HL-60 (cell line): ENCODE measurements at regions not wholly inside any gene's neighbourhood (a gene's known extent, or its start where the extent isn't known, plus 50 kb on each side); places are given as distances from the start of the nearest gene placed in this dataset.

ENCODE experiments used
- CTCF ChIP-seq: IDR thresholded peaks from one replicate; pipeline ENCODE4 v1.5.1; 2011; ENCODE audit warnings: low read length, control low read depth, inconsistent platforms; ENCODE audit not compliant: insufficient read depth
- REST ChIP-seq: IDR thresholded peaks from 2 replicates; pipeline ENCODE4 v1.6.1; 2012; ENCODE audit warnings: low read depth; ENCODE audit not compliant: insufficient replicate concordance

- TF ChIP-seq CTCF, result no peak
- TF ChIP-seq REST, result no peak
These were observed 131.2 kb upstream of the ZNF608 start for GRCh38 chr5:124877501-124878146.
